Kidney (tissue), 13 donors: ENCODE measurements at regions not wholly inside any gene's neighbourhood (a gene's known extent, or its start where the extent isn't known, plus 50 kb on each side); places are given as distances from the start of the nearest gene placed in this dataset.
"Not testable (repeated sequence)": the region's sequence is repeated elsewhere in the genome, so short reads cannot be mapped to it uniquely, and the experiment has no call there.

Experiments
- DNase-seq, 5 donors: peaks; one replicate each; pipeline ENCODE4 v3.0.0-alpha.2; 2013 to 2020
- FAIRE-seq: peaks from 2 replicates; lab custom pipeline; 2012; peaks lifted over from hg19 to GRCh38; lab: Jason Lieb, UNC
- H3K27ac ChIP-seq, 2 donors: one replicate each; pipeline ENCODE4 v1.7.0; 2013; ENCODE audit warnings: low read depth in 2 of 2, low read length in 2 of 2, inconsistent platforms in 1 of 2
- H3K27me3 ChIP-seq: one replicate; pipeline ENCODE4 v1.7.1; 2013; ENCODE audit warnings: low read length, inconsistent platforms; ENCODE audit not compliant: control insufficient read depth, insufficient read depth
- H3K36me3 ChIP-seq, 3 donors: one replicate each; pipeline versions ENCODE4 v1.7.0 to v1.7.1; 2013; ENCODE audit warnings: low read length in 3 of 3, control low read depth in 1 of 3, inconsistent platforms in 1 of 3; ENCODE audit not compliant: insufficient read depth in 3 of 3, control insufficient read depth in 2 of 3
- H3K4me1 ChIP-seq, 3 donors: one replicate each; pipeline versions ENCODE4 v1.7.0 to v1.7.1; 2013; ENCODE audit warnings: low read length in 3 of 3, inconsistent platforms in 1 of 3, low read depth in 1 of 3; ENCODE audit not compliant: control insufficient read depth in 2 of 3, insufficient read depth in 2 of 3
- H3K4me3 ChIP-seq, 3 donors: one replicate each; pipeline versions ENCODE4 v1.7.0 to v1.8.1; 2013; ENCODE audit warnings: low read length in 3 of 3, control low read depth in 1 of 3, inconsistent platforms in 1 of 3
- H3K9ac ChIP-seq, 3 donors: one replicate each; pipeline versions ENCODE4 v1.7.0 to v1.7.1; 2013; ENCODE audit warnings: low read length in 3 of 3, control low read depth in 1 of 3, inconsistent platforms in 1 of 3
- H3K9me3 ChIP-seq, 3 donors: one replicate each; pipeline versions ENCODE4 v1.7.0 to v1.7.1; 2013; ENCODE audit warnings: low read length in 3 of 3, control low read depth in 1 of 3, inconsistent platforms in 1 of 3; ENCODE audit not compliant: control insufficient read depth in 2 of 3, insufficient read depth in 1 of 3
- intact Hi-C: fragments of 100-400 bp; cut with DNase I; formaldehyde crosslinking; loops from one replicate; pipeline ENCODE4 v1.11.1; 2022
- TF ChIP-seq, protein P1 (sequence below): IDR thresholded peaks from 3 replicates; pipeline ENCODE4 v1.5.1; 2012; ENCODE audit warnings: mild to moderate bottlenecking, moderate library complexity, borderline replicate concordance; ENCODE audit not compliant: insufficient read depth; ENCODE audit errors: extremely low read depth
- donor health status: control.
- donor health status: control.
- donor health status: control.
- donor health status: control.
- donor health status: control.
- donor health status: DM: yes; HTN: yes; CAD: no.
- donor health status: Normal renal cell carcinoma (clear cell type).

DNA sequence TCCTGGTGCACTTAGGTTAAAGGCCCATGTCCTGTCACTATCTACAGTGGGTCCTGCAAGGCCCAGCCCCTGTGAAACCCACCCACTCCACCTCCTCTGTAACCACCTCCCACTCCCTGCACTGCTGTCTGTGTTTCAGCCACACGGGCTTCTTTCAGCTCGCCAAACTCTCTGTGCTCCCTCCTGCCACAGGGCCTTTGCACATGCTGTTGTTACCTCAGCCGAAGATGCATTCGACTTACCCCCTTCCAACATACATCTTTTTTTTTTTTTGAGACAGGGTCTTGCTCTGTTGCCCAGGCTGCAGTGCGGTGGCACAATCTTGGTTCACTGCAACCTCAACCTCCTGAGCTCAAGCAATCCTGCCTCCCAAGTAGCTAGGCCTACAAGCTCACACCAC is 76.5 kb upstream of the RPL38 start:
- no peak for FAIRE-seq
- Histone ChIP-seq H3K4me3 (no peak overlapping the region), H3K9ac (no peak overlapping the region), H3K9me3 (no peaks in the 10 kb centered on the region), H3K27ac (no peak overlapping the region), H3K36me3 (no peaks in the 10 kb centered on the region), H3K4me1 (no peaks in the 10 kb centered on the region), H3K27me3 (no peaks in the 10 kb centered on the region)
- intact Hi-C loops = no loop called here
- DNase-seq = peak in 1 of 5 donors; percentile 17
- TF ChIP-seq, protein P1, sequence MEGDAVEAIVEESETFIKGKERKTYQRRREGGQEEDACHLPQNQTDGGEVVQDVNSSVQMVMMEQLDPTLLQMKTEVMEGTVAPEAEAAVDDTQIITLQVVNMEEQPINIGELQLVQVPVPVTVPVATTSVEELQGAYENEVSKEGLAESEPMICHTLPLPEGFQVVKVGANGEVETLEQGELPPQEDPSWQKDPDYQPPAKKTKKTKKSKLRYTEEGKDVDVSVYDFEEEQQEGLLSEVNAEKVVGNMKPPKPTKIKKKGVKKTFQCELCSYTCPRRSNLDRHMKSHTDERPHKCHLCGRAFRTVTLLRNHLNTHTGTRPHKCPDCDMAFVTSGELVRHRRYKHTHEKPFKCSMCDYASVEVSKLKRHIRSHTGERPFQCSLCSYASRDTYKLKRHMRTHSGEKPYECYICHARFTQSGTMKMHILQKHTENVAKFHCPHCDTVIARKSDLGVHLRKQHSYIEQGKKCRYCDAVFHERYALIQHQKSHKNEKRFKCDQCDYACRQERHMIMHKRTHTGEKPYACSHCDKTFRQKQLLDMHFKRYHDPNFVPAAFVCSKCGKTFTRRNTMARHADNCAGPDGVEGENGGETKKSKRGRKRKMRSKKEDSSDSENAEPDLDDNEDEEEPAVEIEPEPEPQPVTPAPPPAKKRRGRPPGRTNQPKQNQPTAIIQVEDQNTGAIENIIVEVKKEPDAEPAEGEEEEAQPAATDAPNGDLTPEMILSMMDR = no peak

DNA sequence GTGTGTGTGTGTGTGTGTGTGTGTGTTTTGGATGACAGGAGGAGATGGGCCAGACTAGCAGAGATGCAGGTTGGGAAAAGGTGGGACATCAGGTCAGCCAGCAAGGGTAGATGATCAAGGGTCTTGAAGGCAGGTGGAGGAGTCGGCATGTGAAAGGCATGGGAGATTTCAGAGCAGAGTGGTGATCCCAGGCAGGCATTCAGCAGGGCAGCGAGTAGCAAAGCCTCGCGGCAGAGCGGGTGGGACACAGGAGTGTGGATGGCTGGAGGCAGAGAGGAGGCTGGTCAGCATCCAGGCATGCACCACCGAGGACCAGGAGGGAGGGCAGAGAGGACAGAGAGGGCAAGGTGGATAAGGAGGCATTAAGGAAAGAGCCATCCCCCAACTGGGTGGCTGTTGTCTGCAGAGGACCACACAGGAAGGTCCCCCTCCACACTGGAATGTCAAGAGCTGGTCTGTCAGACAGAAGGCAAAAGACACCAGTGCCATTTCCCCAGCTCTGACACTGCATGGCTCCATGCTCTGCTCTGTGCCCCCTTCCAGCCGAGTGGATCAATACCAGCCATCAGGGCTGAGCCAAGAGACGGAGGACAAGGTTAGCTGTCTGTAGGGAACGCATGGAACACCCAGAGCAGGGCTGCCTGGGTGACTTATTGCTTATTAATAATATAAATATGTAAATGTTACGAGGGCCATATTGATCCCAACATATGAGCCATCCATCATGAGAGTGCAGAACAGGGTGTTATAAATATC is 74.8 kb upstream of the RPL38 start:
- TF ChIP-seq, protein P1 = no peak
- Histone ChIP-seq H3K27me3 (no peaks in the 10 kb centered on the region), H3K9ac (no peak overlapping the region), H3K9me3 (no peaks in the 10 kb centered on the region), H3K4me3 (no peak overlapping the region), H3K4me1 (no peaks in the 10 kb centered on the region), H3K27ac (no peak overlapping the region), H3K36me3 (no peaks in the 10 kb centered on the region)
- FAIRE-seq (no peak), DNase-seq (peak in 2 of 5 donors; percentile 29 to 33)
- intact Hi-C loops = no loop called here

DNA sequence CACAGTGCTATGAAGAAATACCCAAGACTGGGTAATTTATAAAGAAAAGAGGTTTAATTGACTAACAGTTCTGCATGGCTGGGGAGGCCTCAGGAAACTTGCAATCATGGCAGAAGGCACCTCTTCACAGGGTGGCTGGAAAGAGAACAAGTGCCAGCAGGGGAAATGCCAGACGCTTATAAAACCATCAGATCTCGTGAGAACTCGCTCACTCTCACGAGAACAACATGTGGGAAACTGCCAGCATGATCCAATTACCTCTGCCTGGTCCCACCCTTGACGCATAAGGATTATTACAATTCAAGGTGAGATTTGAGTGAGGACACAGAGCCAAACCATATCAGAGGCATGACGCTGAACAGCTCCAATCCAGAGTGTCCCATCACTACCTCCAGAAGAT is 73.7 kb upstream of the RPL38 start:
- H3K9ac ChIP-seq, H3K36me3 ChIP-seq, H3K27me3 ChIP-seq, H3K27ac ChIP-seq, intact Hi-C loops, FAIRE-seq, H3K4me3 ChIP-seq, H3K4me1 ChIP-seq, H3K9me3 ChIP-seq: not testable (repeated sequence)
- peak in 2 of 5 donors; percentile 4 to 12 for DNase-seq

DNA sequence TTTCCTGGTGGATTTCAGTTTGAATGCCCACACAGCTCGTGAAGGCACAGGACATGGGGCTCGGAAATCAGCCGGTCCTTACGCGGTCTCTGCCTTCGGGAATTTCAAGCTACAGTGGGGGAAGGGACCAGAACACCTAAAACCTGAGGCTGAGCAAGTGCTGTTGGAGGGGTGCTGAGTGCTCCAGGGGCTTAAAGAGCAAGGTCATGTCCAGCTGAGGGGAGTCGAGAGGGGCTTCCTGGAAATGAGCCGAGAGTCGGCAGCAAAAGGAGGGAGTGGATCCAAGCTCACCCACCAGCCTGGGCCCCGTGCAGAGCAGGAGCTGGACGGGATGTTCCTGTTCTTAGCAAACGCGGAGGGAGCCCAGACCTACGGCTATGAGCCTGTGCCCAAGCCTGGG is 73.2 kb upstream of the RPL38 start:
- H3K4me3 ChIP-seq = no peak overlapping the region
- H3K4me1 ChIP-seq = no peaks in the 10 kb centered on the region
- DNase-seq (peak in 2 of 5 donors; percentile 23 to 35), FAIRE-seq (no peak)
- H3K27me3 ChIP-seq = no peaks in the 10 kb centered on the region
- intact Hi-C loops = no loop called here
- no peaks in the 10 kb centered on the region for H3K36me3 ChIP-seq
- no peaks in the 10 kb centered on the region for H3K9me3 ChIP-seq
- H3K9ac ChIP-seq = no peak overlapping the region
- H3K27ac ChIP-seq = no peak overlapping the region
- TF ChIP-seq, protein P1 = no peak
